ENCODE measurements at regions not wholly inside any gene's neighbourhood (a gene's known extent, or its start where the extent isn't known, plus 50 kb on each side); places are given as distances from the start of the nearest gene placed in this dataset.

- DNase-seq (ENCODE audit: low read depth in 3 of 3), result no peak
Observed at GRCh38 chr5:152337484-152337883, 67.6 kb downstream of the NMUR2 start.

- no peak for DNase-seq (ENCODE audit: low read depth in 3 of 3)
Observed at GRCh38 chr5:152335461-152335860, 69.6 kb downstream of the NMUR2 start.

GRCh38 chr5:152332716-152333460 is 72.2 kb downstream of the NMUR2 start:
- DNase-seq (ENCODE audit: low read depth in 3 of 3), result no peak

- DNase-seq (ENCODE audit: low read depth in 3 of 3), result no peak
Observed at GRCh38 chr5:152331718-152332117, 73.4 kb downstream of the NMUR2 start.

- DNase-seq (ENCODE audit: low read depth in 3 of 3), result no peak
Observed at GRCh38 chr5:152331006-152331405, 74.1 kb downstream of the NMUR2 start.

- no peak for DNase-seq (ENCODE audit: low read depth in 3 of 3)
Observed at GRCh38 chr5:152329761-152330283, 75.3 kb downstream of the NMUR2 start.

GRCh38 chr5:152329207-152329606 is 75.9 kb downstream of the NMUR2 start:
- DNase-seq (ENCODE audit: low read depth in 3 of 3), result no peak

- no peak for DNase-seq (ENCODE audit: low read depth in 3 of 3)
Observed at GRCh38 chr5:152315942-152316341, 89.1 kb downstream of the NMUR2 start.

GRCh38 chr5:152314196-152314829 is 90.8 kb downstream of the NMUR2 start:
- no peak for DNase-seq (ENCODE audit: low read depth in 3 of 3)

GRCh38 chr5:152309926-152310450 is 95.1 kb downstream of the NMUR2 start:
- DNase-seq (ENCODE audit: low read depth in 3 of 3), result no peak

- DNase-seq (ENCODE audit: low read depth in 3 of 3), result no peak
Observed at GRCh38 chr5:152306386-152306785, 98.7 kb downstream of the NMUR2 start.

- DNase-seq (ENCODE audit: low read depth in 3 of 3), result no peak
Observed at GRCh38 chr5:152305525-152305924, 99.6 kb downstream of the NMUR2 start.

GRCh38 chr5:152303841-152304240 is 101.2 kb downstream of the NMUR2 start:
- no peak for DNase-seq (ENCODE audit: low read depth in 3 of 3)

- no peak for DNase-seq (ENCODE audit: low read depth in 3 of 3)
Observed at GRCh38 chr5:152297866-152298265, 107.2 kb downstream of the NMUR2 start.

GRCh38 chr5:152293189-152293588 is 111.9 kb downstream of the NMUR2 start:
- no peak for DNase-seq (ENCODE audit: low read depth in 3 of 3)

- no peak for DNase-seq (ENCODE audit: low read depth in 3 of 3)
Observed at GRCh38 chr5:152290181-152290580, 114.9 kb downstream of the NMUR2 start.

- no peak for DNase-seq (ENCODE audit: low read depth in 3 of 3)
Observed at GRCh38 chr5:152288917-152289595, 116.0 kb downstream of the NMUR2 start.

- DNase-seq (ENCODE audit: low read depth in 3 of 3), result no peak
Observed at GRCh38 chr5:152288499-152288898, 116.6 kb downstream of the NMUR2 start.

- DNase-seq (ENCODE audit: low read depth in 3 of 3), result no peak
Observed at GRCh38 chr5:152285764-152286163, 119.3 kb downstream of the NMUR2 start.

GRCh38 chr5:152282331-152282730 is 122.7 kb downstream of the NMUR2 start:
- DNase-seq (ENCODE audit: low read depth in 3 of 3), result no peak

- DNase-seq (ENCODE audit: low read depth in 3 of 3), result no peak
Observed at GRCh38 chr5:152277936-152278335, 127.1 kb downstream of the NMUR2 start.

- no peak for DNase-seq (ENCODE audit: low read depth in 3 of 3)
Observed at GRCh38 chr5:152274224-152274623, 130.9 kb downstream of the NMUR2 start.
